GM10266 (cell line): ENCODE measurements at regions not wholly inside any gene's neighbourhood (a gene's known extent, or its start where the extent isn't known, plus 50 kb on each side); places are given as distances from the start of the nearest gene placed in this dataset.

ENCODE experiments used
- DNase-seq: peaks from one replicate; pipeline ENCODE4 v3.0.0; 2012; ENCODE audit errors: extremely low spot score
- CTCF ChIP-seq: IDR thresholded peaks from 2 replicates; pipeline ENCODE4 v1.5.1; 2012; ENCODE audit warnings: mild to moderate bottlenecking, low read depth; ENCODE audit not compliant: control insufficient read depth, insufficient read depth; ENCODE audit errors: missing control alignments

- DNase-seq = no peak
- no peak for TF ChIP-seq CTCF
Measured at GRCh38 chr6:56311061-56311460, 63.7 kb upstream of the COL21A1 start.

GRCh38 chr6:56310241-56310640 lies 62.9 kb upstream of the COL21A1 start:
- TF ChIP-seq CTCF = no peak
- DNase-seq = no peak

- TF ChIP-seq CTCF = no peak
Measured at GRCh38 chr6:56299916-56300315, 52.5 kb upstream of the COL21A1 start.

GRCh38 chr6:56297022-56297989 lies 49.9 kb upstream of the COL21A1 start:
- no peak for DNase-seq
- no peak for TF ChIP-seq CTCF

More at GRCh38 chr6:56299916-56300315, 52.5 kb upstream of the COL21A1 start:
- DNase-seq = no peak
